Thyroid gland (tissue), 4 donors: ENCODE measurements at regions not wholly inside any gene's neighbourhood (a gene's known extent, or its start where the extent isn't known, plus 50 kb on each side); places are given as distances from the start of the nearest gene placed in this dataset.
A peak's percentile ranks its signal among the peaks of the same experiment; 100 is the strongest.
"Not testable (repeated sequence)": the region's sequence is repeated elsewhere in the genome, so short reads cannot be mapped to it uniquely, and the experiment has no call there.

Experiments
- DNase-seq, 2 donors: peaks; one replicate each; pipeline ENCODE4 v3.0.0-alpha.2; 2019
- H3K27ac ChIP-seq, 3 donors: fragments of 200-600 bp; sonication (generic); 1 replicate in 2 of 3; 2 replicates in 1 of 3; pipeline ENCODE4 v1.5.1; 2016 to 2019; ENCODE audit warnings: mild to moderate bottlenecking in 1 of 3, moderate library complexity in 1 of 3
- H3K27me3 ChIP-seq: fragments of 200-600 bp; sonication (generic); one replicate; pipeline ENCODE4 v1.5.1; 2019
- H3K36me3 ChIP-seq, 2 donors: fragments of 200-600 bp; sonication (generic); one replicate each; pipeline ENCODE4 v1.5.1; 2016 to 2019
- H3K4me1 ChIP-seq, 2 donors: fragments of 200-600 bp; sonication (generic); one replicate each; pipeline ENCODE4 v1.5.1; 2017 to 2019
- H3K4me3 ChIP-seq, 3 donors: fragments of 200-600 bp; sonication (generic); replicated peaks in 1 of 3; 1 replicate in 2 of 3; 2 replicates in 1 of 3; pipeline ENCODE4 v1.5.1; 2016; ENCODE audit warnings: mild to moderate bottlenecking in 1 of 3
- H3K9me3 ChIP-seq: fragments of 200-600 bp; sonication (generic); one replicate; pipeline ENCODE4 v1.5.1; 2017
- POLR2A ChIP-seq, 2 donors: fragments of 450-650 bp; IDR thresholded peaks; one replicate each; pipeline ENCODE4 v1.6.1; 2017; ENCODE audit warnings: antibody characterized with exemption in 2 of 2, mild to moderate bottlenecking in 2 of 2, moderate library complexity in 1 of 2
- WGBS, 2 donors: methylation state at CpG; one replicate each; pipeline ENCODE4 v1.1.5; 2017; 5-methylcytosine and 5-hydroxymethylcytosine counted together
- intact Hi-C: fragments of 100-400 bp; cut with DNase I; formaldehyde crosslinking; loops from one replicate; pipeline ENCODE4 v1.15.1; 2023
- TF ChIP-seq, protein P1 (sequence below), 6 experiments: fragments of 200-600 bp in 3 of 6; fragments of 450-650 bp in 3 of 6; sonication (generic) in 3 of 6; IDR thresholded peaks; one replicate each; pipeline ENCODE4 v1.5.1; 2016 to 2019; ENCODE audit warnings: antibody characterized with exemption in 6 of 6, mild to moderate bottlenecking in 2 of 6, inconsistent platforms in 1 of 6, moderate library complexity in 1 of 6

DNA sequence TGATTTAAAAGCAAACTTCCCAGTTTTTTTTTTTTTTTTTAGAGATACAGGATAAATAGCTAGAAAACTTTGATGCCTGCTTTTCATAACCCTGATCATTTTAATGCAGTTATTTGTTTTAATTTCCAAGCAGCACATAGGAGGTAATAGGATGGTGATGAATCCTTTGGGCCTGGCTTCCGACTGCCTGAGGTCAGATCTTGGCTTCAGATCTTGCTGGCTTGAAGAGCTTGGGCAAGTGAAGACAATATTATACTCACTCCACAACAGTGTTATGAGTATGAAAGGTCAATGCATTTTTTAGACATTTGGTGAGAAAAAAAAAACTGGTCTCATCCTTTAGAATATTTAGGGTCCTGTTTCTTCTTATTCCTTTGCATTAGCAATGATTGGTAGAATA lies 124.8 kb upstream of the PRKCQ start:
- 69 to 86% methylated on average over 1 of the region's 1 CpG for WGBS, 2 donors
- Histone ChIP-seq H3K4me3 (no peak overlapping the region), H3K4me1 (no peaks in the 10 kb centered on the region), H3K36me3 (no peaks in the 10 kb centered on the region), H3K9me3 (no peaks in the 10 kb centered on the region), H3K27ac (no peak overlapping the region), H3K27me3 (no peaks in the 10 kb centered on the region)
- intact Hi-C loops, result no loop called here
- TF ChIP-seq POLR2A (IDR thresholded peaks at IDR 0.05), result no peak
- TF ChIP-seq, protein P1, sequence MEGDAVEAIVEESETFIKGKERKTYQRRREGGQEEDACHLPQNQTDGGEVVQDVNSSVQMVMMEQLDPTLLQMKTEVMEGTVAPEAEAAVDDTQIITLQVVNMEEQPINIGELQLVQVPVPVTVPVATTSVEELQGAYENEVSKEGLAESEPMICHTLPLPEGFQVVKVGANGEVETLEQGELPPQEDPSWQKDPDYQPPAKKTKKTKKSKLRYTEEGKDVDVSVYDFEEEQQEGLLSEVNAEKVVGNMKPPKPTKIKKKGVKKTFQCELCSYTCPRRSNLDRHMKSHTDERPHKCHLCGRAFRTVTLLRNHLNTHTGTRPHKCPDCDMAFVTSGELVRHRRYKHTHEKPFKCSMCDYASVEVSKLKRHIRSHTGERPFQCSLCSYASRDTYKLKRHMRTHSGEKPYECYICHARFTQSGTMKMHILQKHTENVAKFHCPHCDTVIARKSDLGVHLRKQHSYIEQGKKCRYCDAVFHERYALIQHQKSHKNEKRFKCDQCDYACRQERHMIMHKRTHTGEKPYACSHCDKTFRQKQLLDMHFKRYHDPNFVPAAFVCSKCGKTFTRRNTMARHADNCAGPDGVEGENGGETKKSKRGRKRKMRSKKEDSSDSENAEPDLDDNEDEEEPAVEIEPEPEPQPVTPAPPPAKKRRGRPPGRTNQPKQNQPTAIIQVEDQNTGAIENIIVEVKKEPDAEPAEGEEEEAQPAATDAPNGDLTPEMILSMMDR (IDR thresholded peaks at IDR 0.05), result no peak
- DNase-seq, result no peak

DNA sequence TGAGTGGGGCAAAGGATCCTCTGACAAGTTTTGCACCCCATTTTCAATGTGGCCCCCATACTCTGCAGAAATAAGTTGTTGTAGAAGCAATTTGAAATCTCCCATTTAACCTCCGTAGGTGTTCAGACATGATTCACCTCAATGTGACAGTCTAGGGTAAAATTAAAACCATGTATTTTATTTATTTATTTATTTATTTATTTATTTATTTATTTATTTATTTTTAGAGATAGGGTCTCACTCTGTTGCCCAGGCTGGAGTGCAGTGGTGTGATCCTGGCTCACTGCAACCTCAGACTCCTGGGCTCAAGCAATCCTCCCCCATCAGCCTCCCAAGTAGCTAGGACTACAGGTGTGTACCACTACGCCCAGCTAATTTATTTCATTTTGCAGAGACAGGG lies 122.8 kb upstream of the PRKCQ start:
- H3K4me3 ChIP-seq, H3K4me1 ChIP-seq, DNase-seq, H3K27ac ChIP-seq, intact Hi-C loops, H3K36me3 ChIP-seq, H3K9me3 ChIP-seq, H3K27me3 ChIP-seq: not testable (repeated sequence)
- 93 to 99% methylated on average over 2 of the region's 2 CpGs for WGBS, 2 donors

DNA sequence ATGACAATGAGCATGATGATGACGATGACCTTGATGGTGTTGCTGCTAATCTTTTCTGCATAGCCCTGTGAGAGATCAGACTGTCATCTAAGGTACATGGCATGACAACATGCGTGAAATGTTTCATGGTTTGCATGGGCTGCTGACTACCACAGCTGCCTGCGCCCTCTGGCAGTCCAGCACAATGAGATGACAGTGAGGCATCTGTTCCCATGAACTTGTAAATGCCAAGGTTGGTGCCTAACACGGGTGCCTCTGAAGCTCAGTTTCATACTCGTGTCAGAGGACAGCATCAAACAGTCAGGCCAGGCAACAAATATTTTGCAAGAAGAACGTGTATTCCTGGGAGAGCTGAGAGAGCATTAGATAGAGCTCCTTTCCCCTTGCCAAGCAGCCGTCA lies 122.0 kb upstream of the PRKCQ start:
- no peaks in the 10 kb centered on the region for H3K9me3 ChIP-seq
- no peak for DNase-seq
- WGBS, 2 donors, result 82 to 87% methylated on average over 6 to 7 of the region's 7 CpGs
- TF ChIP-seq, protein P1 (IDR thresholded peaks at IDR 0.05), result no peak
- TF ChIP-seq POLR2A (IDR thresholded peaks at IDR 0.05), result no peak
- no peak overlapping the region for H3K4me3 ChIP-seq
- H3K36me3 ChIP-seq, result no peaks in the 10 kb centered on the region
- intact Hi-C loops, result no loop called here
- H3K27ac ChIP-seq, result no peak overlapping the region
- H3K27me3 ChIP-seq, result no peaks in the 10 kb centered on the region
- H3K4me1 ChIP-seq, result no peaks in the 10 kb centered on the region

DNA sequence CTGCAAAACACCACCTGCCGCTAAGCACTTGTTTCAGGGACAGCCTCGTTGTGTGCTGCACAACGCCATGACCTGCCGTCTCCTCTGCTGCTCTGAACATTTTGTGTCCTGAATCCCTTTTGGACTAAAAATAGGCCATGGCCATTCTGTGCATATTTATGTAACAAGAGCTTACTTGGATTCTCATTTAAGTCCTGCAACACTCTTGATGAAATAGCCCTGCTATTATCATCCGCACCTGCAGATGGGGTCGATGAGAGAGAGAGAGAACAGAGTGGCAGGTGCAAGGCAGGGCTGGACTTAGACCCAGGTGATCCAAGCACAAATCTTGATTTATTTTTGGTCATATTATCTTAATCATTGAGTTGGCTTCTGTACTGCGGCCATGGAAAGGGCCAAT lies 121.2 kb upstream of the PRKCQ start:
- intact Hi-C loops, result no loop called here
- 73 to 79% methylated on average over 7 of the region's 7 CpGs for WGBS, 2 donors
- Histone ChIP-seq H3K4me3 (no peak overlapping the region), H3K36me3 (no peaks in the 10 kb centered on the region), H3K27ac (no peak overlapping the region), H3K4me1 (no peaks in the 10 kb centered on the region), H3K9me3 (no peaks in the 10 kb centered on the region), H3K27me3 (no peaks in the 10 kb centered on the region)
- TF ChIP-seq, protein P1 (IDR thresholded peaks at IDR 0.05), result peak in 1 of 6 experiments; percentile 24
- no peak for TF ChIP-seq POLR2A (IDR thresholded peaks at IDR 0.05)
- peak; percentile 10 to 11 for DNase-seq

DNA sequence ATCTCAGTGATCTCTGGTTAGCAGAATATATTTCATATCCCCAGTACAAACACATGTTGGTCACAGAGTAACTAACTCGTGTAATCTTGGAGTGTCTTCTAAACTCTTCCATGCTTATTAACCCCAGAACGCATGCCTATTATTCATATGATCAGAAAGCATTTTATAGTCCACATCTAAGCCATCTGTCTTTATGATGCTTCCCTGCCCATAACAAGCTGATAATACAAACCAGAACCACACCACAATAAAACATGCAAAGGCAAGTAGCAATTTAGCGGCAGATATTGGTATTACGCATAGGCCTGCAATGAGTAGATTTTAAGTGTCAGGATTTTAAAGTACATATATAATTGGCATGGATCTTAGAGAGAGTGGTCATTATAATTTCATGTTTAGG lies 120.0 kb upstream of the PRKCQ start:
- TF ChIP-seq, protein P1 (IDR thresholded peaks at IDR 0.05), result no peak
- TF ChIP-seq POLR2A (IDR thresholded peaks at IDR 0.05), result no peak
- Histone ChIP-seq H3K4me3 (no peak overlapping the region), H3K27ac (no peak overlapping the region), H3K9me3 (no peaks in the 10 kb centered on the region), H3K36me3 (no peaks in the 10 kb centered on the region), H3K4me1 (no peaks in the 10 kb centered on the region), H3K27me3 (no peaks in the 10 kb centered on the region)
- intact Hi-C loops, result no loop called here
- 88% methylated on average over 4 of the region's 4 CpGs for WGBS, 2 donors
- DNase-seq, result no peak

DNA sequence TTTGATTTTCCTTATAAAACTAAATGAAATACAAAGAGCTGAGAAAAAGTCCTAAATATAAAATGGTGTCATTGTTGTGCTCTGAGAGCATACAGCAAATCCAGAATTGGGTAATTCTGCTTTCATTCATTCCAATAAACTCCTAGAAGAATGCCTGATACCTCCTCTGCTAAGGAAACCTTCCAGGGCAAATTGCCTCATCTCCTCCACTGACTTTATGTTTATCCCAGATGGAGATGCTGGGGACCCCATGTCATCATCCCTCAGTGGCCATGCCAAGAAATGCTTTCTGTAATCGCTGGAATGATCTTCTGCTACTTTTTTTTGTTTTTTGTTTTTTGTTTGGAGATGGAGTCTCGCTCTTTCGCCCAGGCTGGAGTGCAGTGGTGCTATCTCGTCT lies 119.3 kb upstream of the PRKCQ start:
- H3K9me3 ChIP-seq, result no peaks in the 10 kb centered on the region
- TF ChIP-seq POLR2A (IDR thresholded peaks at IDR 0.05), result no peak
- TF ChIP-seq, protein P1 (IDR thresholded peaks at IDR 0.05), result no peak
- no peak for DNase-seq
- no peak overlapping the region for H3K27ac ChIP-seq
- no peak overlapping the region for H3K4me3 ChIP-seq
- intact Hi-C loops, result no loop called here
- no peaks in the 10 kb centered on the region for H3K27me3 ChIP-seq
- H3K4me1 ChIP-seq, result no peaks in the 10 kb centered on the region
- WGBS, 2 donors, result 87 to 88% methylated on average over 4 of the region's 4 CpGs
- no peaks in the 10 kb centered on the region for H3K36me3 ChIP-seq
